Hematopoietic multipotent progenitor cell treated with erythropoietin and hydrocortisone succinate and interleukin-3 and kit ligand, for 8 days (in vitro differentiated cells): ENCODE measurements at regions not wholly inside any gene's neighbourhood (a gene's known extent, or its start where the extent isn't known, plus 50 kb on each side); places are given as distances from the start of the nearest gene placed in this dataset.
"Not testable (repeated sequence)": the region's sequence is repeated elsewhere in the genome, so short reads cannot be mapped to it uniquely, and the experiment has no call there.

Source experiments
- DNase-seq: peaks from one replicate; pipeline ENCODE4 v3.0.0-alpha.2; 2015

DNA sequence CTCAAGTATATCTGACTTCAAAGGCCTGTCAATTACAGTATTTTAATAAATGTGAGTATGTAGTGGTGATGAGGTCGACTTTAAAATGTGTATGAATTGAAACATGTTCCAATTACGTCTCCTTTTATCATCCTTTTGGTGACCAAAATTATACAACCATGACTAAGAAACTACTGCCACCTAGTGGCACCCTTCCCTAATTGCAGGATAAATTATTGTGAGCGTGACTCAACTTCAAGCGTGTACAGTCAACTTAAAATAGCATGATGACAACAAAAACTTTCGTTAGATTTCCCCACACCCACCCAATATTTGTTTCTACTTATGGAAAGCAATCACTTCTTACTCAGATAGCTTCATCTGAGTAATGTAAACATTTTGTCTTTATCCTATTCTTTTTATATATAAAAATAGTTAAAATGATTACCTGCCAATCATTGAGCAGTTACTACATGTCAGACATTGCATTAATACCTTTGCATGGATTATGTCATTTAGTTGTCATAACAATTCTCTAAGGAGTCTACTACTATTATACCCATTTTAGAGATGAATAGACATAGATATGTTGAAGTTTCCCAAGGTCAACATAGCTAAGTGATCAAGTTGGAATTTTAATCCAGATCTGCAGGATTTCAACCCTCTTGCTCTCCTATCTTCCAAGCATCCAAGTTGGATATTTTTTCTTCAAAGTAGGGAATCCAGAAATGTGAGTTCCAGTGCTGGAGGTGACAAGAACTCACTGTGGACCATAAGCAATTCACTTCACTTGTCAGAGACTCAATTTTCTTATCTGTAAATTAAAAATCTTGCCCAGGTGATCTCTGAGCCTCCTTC is 106.0 kb downstream of the MEX3B start:
- DNase-seq: peak; percentile 84

DNA sequence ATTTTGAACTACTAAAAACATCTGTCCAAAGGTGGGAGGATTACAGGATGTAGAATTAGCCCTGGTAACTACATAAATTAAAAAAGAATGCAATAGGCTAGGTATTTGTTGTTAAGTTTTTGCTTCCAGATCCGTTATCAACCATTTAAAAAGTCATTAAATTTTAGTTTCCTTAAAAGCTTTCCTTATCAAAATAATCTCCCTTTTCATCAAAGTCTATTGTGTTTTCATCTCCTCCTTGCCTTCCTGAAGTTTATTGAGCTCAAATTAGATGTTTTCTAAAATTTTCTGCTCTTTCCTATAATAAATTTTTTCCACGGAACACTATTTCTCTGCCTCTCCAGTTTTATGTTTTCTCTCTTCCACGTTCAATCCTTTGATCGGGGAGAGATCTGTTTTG is 108.6 kb downstream of the MEX3B start:
- no peak for DNase-seq

- no peak for DNase-seq
Observed at GRCh38 chr15:81930582-81931369, 115.0 kb downstream of the MEX3B start.

DNA sequence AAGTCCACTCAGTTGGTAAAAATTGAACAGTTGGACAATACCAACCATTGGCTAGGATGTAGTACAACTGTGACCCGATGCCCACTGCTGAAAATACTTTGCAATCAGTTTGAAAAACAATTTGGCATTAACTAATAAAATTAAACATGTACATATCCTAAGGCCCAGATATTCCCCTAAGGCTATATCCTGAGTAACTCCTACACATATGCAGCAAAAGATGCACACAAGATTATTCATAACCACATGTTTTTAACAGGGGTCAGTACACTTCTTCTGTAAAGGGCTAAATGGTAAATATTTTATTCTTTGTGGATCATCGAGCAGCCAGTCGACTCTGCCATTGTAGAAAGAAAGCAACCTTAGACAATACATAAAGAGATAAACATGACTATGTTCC is 116.3 kb downstream of the MEX3B start:
- no peak for DNase-seq

DNA sequence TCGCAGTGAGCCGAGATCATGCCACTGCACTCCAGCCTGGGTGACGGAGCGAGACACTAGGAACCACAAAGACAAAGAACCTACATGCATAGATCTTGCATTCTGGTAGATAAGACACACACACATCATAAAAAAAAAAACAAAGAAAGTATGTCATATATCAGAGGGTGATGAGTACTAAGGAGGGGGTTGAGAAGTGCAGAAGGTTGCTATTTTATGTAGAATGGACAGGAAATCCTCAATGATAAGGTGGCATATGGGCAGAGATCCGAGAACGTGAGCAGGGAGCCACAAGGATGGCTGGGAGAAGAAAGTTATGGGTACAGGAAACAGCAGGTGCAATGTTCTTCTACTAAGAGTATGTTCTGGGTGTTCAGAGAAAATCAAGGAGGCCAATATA is 118.8 kb downstream of the MEX3B start:
- DNase-seq: peak; percentile 30

- no peak for DNase-seq
Observed at GRCh38 chr15:81924729-81925128, 121.1 kb downstream of the MEX3B start.

GRCh38 chr15:81923561-81924350 is 122.1 kb downstream of the MEX3B start:
- no peak for DNase-seq

DNA sequence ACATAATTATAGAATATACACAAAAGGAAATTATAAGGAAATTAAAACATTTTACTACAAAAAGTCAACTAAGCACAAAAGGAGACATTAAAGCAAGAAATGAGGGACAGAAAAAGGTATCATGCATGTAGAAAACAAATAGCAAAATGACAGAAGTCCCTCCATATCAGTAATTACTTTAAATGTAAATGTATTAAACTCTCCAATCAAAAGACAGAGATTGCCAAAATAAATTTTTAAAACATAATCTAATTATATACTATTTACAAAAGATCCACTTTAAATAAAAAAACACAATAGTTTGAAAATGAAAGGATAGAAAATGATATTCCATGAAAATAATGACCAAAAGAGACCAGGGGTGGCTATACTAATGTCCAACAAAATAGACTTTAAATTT is 123.7 kb downstream of the MEX3B start:
- no peak for DNase-seq

DNA sequence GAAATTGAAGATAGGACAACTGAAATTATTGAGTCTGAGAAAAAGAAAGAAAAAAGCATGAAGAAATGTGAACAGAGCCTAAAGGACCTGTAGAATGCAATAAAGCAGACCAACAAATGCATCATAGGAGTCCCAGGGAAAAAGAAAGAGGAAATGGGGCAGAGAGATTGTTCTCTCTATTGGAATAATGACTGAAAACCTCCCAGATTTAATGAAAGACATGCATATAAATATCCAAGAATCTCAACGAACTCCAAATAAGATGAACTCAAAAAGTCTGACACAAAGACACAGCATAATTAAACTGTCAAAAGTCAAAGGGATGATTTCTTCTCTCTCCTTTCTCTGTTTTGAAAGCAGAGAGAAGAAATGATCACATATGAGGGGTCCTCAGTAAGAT is 124.7 kb downstream of the MEX3B start:
- no peak for DNase-seq

DNA sequence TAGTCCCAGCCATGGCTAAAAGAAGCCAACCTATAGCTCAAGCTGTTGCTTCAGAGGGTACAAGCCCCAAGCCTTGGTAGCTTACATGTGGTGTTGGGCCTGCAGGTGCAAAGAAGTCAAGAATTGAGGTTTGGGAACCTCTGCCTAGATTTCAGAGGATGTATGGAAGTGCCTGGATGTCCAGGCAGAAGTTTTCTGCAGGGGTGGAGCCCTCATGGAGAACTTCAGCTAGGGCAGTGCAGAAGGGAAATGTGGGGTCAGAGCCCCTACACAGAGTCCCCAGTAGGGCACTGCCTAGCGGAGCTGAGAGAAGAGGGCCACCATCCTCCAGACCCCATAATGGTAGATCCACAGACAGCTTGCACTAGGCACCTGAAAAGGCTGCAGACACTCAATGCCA is 127.1 kb downstream of the MEX3B start:
- DNase-seq: not testable (repeated sequence)

DNA sequence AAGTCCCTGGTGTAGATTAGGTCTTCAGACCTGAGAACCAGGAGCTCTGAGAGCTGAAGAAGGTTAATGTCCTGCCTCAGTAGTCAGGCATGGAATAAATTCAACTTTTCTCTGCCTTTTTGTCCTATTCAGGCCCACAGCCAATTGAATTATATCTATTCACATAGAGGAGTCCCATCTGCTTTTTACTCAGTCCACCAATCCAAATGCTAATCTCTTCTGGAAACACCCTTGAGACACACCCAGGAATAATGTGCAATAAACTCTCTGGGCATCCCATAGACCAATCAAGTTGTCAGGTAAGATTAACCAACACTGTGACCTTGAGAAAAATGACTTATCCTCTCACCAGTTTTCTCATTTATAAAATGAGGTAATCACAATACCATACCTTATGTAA is 129.4 kb downstream of the MEX3B start:
- DNase-seq: no peak

GRCh38 chr15:81915990-81916389 is 129.8 kb downstream of the MEX3B start:
- DNase-seq: no peak

DNA sequence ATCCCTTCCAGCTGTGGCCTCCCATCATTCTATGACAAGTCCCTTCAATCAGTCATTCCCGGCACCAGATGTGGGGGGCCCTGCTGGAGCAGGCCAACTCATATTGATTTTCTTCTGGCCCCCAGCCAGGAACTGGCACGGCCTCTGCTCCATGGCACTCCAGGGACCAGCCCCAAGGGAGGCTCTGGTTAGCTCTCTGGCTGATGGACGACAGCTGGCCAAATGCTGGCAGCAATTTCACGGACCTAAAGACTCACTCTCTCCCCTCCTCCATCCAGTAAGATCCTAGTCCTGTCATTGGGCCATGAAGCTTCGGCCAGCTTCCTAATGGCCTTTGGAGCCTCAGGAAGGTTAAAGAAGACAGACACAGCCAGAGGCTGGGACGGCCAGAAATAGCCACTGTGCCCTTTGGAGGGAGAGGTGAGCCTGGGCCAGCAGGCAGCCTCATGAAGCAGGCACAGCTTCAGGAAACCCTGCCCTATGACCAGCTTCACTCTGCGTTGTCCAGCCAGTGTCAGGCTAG is 131.0 kb downstream of the MEX3B start:
- DNase-seq: no peak

DNA sequence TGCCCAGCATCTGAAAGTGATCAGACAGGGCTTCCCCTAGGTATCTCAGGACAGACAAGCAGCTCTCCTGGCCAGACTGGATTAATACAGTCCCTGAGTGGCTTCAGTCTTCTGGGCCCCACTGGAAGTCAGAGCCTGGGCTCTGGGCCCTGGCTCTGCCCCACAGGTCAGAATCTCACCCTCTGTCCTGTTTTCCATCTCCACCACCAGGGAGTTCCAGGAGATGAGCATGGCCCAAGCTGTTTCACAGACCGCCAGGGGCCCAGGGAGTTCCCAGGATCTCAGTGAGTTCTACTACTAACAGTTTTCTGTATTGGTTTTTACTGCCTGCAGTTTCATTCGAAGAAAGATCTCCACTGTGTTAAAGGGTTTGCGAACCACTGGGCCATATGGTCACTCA is 131.5 kb downstream of the MEX3B start:
- no peak for DNase-seq

GRCh38 chr15:81911022-81911971 is 134.5 kb downstream of the MEX3B start:
- DNase-seq: no peak

- no peak for DNase-seq
Observed at GRCh38 chr15:81910355-81911021, 135.3 kb downstream of the MEX3B start.

DNA sequence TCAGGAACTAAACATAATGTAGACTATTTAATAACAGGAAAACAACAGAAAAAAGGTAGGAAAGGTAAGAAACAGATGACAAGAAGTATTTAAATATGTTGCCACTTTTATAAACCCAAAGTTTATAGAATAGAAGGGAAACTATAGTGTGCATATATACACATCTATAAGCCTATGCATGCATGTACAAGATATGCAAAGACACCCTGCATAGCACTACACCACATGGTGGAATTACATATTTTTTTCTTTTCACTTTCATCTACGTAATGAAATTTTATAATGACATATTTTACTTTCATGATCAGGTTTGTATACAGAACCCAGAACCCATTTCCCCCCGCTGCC is 136.8 kb downstream of the MEX3B start:
- DNase-seq: no peak

- DNase-seq: no peak
Observed at GRCh38 chr15:81908111-81908510, 137.7 kb downstream of the MEX3B start.

- no peak for DNase-seq
Observed at GRCh38 chr15:81907521-81907920, 138.3 kb downstream of the MEX3B start.

DNA sequence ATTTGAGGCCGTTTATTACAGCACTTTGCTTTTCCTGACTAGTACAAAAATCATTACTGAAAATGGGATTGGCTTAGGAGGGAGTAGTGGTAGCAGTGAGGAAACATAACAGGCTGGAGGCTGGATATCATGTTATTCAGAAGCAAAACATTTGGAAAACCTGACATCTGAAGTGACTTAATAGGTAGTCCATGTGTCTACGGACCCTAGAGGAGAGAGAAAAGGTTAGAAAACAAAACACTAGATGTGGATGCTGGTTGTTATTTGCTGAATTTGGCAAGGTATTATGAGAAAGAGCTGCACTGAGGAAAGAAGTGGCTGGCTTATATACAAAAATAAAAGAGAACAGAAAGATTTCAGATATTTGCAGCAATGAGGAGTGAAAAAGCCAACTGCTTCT is 139.9 kb downstream of the MEX3B start:
- no peak for DNase-seq

GRCh38 chr15:81901319-81901718 is 144.5 kb downstream of the MEX3B start:
- DNase-seq: no peak

GRCh38 chr15:81899730-81900129 is 146.1 kb downstream of the MEX3B start:
- no peak for DNase-seq
